Activated CD8-positive, alpha-beta memory T cell treated with anti-CD3 and anti-CD28 coated beads, Interleukin-2, amount 50 U/mL, for 24 hours (primary cell): ENCODE measurements at regions not wholly inside any gene's neighbourhood (a gene's known extent, or its start where the extent isn't known, plus 50 kb on each side); places are given as distances from the start of the nearest gene placed in this dataset.
"Not testable (repeated sequence)": the region's sequence is repeated elsewhere in the genome, so short reads cannot be mapped to it uniquely, and the experiment has no call there.

Experiments
- DNase-seq: peaks from one replicate; pipeline ENCODE4 v3.0.0-alpha.2; 2020; ENCODE audit errors: extremely low read depth

DNA sequence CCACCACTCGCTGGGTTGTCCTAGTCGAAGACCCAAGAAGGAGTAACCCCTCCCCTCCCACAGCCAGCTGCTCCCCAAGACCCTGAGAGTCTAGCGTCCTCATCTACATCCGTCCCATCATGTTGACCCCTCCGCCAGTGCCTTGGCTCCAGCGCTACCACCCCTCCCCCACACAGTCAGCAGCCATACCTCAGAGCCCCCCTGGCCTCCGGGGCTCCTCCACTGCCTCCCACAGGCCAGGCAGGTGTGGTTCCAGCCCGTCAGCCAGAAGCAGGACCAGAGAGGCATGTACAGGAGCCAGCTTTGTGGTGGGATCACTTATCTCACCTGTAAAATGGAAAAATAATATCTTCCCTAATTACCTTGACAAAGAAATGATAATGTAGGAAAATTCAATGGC, 51.5 kb upstream of the PHF21B start:
- no peak for DNase-seq

DNA sequence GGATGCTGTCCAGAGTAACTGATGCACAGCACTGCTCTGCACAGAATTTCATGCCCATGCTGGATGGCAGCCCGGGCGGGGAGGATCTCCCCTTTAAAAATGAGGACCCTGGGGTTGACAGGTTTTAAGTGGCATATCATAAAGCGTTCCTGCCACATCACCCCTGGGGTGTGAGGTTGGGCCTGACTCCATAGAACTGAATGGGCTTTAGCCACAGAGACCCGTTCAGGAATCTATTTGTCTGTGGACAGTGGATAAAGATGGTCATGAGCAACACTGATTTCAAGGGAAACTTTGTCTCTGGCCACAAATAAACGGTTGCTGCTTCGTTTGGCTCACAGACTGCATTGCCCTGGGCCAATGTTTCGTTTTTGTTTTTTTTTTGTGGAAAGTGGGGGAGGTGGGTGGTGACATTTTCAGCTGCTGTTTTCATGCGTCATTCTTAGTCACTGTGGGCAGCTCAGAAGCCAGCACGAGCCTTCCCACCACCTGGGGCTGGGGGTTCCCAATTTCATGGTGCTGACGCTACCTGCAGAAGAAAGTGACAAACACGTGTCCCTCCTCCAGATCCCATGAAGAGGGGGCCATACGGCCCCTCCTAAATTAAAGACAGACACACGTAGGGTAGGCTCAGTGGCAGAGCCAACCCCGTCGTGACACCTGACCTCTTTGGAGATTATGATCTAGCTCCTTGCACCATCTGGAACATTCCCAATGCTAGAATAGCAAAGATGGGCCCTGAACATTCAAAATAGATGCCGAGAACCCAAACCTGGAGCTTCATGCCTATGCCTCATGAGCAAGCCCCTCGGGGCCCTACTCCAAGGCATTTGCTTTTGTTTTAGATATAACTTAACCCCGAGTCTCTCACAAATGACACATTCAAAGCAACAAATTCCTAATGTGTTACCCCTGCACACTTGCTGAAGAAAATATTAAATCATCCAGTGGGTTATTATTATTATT, 54.8 kb upstream of the PHF21B start:
- DNase-seq, result peak; percentile 27

DNA sequence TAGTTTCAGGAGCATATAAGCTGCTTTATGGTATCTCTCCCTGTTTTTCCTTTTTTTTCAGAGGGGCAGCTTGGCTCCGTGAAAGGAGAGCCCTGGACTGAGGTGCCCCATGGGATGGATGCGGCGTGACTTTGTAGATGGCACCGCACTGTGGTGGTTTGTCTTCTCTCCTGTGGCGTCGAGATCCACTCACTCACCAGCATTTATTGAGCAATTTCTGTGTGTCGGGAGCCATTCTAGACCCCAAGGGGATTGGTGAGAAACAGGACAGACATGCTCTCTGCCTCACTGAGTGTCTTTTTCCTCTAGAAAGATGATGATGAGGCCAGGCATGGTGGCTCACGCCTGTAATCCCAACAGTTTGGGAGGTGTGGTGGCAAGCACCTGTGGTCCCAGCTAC, 55.9 kb upstream of the PHF21B start:
- no peak for DNase-seq

DNA sequence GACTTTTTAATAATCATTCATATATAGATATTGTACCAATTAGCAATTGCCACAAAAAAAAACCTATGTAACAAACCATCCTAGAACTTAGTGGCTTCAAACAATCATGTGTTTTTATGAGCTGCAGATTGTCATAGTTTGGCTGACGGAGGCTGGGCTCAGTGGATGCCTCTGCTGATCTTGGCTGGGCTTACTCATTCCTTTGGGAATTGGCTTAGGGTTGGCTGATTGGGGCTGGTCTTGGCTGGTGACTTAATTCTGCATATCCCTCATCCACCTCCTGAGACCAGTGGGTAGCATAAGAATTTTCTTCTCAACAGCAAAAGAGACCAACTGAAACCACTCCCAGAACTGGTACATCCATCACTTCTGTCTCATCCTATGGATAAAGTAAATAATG, 57.9 kb upstream of the PHF21B start:
- no peak for DNase-seq

DNA sequence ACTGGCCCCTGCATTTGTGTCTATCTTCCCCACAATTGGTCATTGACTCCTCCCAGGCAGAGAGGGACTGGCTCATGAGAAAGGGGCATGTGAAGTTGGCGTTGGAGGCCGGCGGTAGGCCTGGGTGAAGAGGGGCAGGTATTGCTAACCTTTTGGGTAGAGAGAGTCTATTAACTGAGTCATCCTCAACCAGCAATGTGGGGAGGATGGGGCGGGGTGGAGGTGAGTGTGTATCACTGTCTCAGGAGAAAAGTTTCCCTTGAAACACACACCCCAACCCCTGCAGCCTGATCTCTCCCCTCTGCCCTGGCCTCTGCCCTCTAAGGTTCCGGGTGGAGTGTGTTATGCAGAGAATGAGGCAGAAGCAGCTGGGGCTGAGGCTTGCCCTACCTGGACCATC, 60.1 kb upstream of the PHF21B start:
- no peak for DNase-seq

DNA sequence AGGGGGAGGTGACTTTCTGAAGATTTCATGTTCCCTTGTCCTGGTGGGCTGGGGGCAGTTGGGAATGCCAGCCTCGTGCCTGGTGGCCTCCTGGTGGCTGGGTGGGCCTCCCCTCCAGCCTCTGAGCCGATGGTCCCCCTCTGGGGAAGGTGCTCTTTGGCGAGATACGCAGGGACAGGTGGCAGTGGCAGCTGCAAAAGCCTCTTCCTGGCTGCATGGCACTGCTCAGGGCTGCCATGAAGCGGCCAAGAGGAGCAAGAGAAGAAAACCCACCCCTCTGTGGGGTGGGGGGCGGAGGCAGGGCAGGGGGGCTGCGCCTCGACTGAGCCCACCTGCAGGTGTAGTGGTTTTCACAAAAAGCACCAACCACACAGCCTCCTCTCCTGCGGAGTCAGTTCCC, 61.8 kb upstream of the PHF21B start:
- DNase-seq, result no peak

DNA sequence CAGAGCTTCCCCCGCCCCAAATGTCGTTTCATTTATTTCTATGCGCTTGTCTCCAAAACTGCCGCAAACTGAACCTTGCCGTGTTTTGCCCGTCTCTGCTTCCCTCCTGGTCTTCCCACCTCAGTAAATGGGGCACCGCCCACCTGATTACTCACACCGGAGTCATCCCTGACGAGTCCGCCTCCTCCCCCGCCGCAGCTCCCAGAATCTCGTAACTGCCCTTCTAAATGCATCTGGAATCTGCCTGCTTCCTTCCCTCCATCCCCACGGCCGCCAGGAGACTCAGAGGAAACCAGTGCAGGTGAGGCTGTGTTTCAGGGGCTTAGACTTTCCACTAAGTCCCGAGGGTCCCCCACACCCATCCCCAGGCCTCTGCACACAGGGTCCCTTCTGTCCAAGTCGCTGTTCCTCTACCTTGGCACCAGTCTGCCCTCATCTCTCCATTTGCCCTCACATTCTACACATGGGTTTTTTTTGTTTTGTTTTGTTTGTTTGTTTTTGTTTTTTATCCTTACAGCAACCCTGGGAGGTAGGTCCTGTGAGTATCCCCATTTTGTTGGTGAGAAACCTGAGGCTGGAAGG, 62.6 kb upstream of the PHF21B start:
- no peak for DNase-seq

DNA sequence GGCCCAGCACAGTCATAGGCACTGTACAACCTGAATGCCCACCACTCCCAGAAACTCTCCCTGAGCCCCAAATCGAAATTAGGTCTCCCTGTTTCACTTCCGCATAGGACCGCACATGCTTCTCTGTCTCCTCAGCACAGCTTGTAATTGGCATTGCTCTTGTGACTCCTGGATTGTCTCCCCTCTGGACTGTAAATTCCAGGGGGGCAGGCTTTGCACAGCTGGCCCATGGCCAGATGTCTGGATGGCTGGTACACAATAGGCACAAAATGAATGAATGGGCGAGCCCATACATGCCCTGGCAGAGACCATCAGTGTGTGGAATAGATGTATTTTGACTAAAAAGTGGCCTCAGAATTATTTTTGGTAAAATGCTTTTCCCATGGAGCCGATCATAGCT, 63.3 kb upstream of the PHF21B start:
- no peak for DNase-seq

DNA sequence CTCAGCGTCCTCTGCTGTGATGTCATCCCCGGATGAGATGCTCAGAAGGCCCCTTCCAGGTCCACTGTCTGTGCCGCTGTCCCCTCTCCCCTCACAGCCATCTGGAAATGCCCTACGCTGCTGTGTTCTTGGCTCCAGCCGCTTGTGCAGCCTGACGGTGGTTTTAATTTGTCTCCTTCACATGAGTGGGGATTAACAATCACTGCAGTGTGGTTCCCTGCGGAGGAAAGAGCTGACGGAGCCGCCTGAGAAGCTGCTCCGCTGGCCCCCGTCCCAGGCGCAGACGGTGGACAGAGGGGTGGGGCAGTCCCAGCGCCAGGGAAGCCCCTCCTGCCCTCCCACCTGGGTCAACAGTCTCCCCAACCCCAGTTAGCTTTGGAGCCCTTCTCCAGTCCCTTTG, 67.5 kb upstream of the PHF21B start:
- no peak for DNase-seq

DNA sequence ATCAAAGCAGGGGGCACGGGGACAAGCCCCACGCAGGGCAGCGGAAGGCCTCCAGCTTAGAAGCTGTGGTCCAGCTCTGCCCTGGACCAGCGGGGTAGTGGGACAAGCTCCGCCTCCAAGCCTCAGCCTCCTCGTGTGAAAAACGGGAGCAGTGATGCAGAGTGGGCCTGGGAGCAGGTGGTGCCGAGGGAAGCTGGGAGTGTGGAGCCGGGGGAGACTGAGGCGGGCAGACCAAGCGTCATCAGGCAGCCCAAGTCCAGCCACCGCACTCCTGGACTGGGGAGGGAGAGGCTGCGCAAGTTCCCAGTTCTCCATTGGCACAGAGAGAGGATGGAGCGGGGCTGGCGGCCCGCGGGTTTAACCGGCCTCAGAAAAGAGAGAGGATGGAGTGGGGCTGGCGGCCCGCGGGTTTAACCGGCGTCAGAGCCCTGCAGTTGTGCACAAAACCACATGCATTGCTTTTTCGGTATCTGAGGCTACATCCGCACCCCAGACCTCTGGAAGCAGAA, 68.1 kb upstream of the PHF21B start:
- no peak for DNase-seq

DNA sequence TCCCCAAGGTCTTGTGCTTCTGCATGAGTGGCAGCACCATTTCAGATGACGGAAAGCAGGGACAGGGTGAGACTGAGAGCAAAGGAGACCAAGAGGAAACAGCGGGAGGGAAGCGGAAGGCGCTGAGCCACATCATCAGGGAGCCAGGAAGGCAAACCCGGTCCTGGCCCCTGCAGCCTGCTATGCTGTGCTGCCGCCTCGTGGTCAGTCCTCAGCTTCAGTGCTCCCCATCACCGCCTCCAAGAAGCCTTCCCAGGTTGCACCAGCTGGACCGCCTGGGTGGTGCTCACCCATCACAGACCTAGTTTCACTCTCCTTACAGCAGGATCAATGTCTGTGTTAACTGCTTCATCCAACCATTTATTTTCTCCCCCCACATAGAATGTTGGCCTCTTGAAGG, 73.0 kb upstream of the PHF21B start:
- DNase-seq, result no peak

DNA sequence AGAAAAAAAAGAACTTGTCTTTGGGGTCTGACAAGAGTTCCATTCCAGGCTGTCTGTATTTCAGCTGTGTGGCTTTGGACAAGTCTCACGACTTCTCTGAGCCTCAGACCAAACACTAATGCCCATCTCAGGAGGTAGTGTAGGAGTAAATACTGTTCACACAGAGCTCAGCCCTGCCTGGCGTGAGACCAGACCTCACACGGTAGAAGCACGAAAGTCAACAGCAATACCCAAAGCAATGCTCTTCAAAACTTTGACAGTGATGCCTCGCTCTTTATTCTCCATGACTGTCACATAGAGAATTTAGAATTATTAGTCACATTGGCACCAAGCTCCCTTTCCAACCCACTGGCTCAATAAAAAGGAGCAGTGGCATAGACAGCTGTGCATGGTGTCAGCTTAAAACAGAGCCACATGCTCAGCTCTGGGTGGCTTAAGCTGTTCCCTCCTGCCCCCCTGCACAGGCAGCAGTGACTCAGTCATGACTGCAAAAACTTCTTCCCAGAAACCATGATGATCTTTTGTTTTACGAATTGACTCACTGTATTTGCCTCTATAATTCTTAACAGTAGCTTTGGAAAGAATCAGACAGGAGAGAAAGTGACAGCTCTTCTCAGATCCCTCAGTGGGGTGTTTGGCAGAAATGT, 74.0 kb upstream of the PHF21B start:
- DNase-seq, result no peak

DNA sequence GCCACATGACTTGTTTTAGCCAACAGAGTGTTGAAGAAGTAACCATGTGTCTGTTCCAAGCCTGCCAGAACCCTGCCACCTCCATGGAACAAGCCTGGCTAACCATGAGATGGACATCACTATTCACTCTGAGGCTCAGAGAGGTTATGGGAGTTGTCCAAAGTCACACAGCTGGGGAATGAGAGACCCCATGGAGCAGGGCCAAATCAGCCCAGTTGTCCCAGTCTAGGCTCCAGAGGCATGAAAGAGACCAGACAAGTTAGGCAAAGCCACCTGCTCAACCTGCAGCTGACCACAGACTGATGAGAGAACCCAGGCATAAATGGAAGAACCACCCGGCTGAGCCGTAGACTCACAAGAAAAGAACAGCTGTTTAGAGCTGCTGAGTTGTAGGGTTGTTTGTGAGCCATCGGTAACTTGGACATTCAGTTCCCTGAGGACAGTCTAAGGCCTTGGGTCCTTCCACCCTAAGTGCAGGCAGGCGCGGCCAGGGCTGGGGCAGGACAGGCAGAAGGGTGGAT, 74.7 kb upstream of the PHF21B start:
- no peak for DNase-seq

DNA sequence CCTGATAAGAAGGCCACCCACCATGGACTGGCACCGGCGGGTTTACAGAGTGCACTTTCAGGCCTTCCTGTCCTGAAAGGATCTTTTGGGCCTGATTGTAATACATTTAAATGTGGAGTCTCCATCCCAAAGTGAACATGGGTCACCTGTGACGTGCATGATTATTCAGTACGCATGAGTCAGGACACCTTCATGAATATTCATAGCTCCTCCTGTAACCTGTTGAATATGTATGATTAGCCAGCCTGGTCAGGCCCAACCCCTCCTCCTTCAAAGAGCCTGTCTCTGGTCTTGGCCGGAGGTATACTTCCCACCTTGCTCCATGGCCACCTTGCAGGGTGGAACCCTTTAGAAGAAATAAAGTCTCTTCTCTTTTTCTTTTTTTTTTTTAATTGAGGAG, 75.9 kb upstream of the NUP50 start:
- DNase-seq, result no peak

DNA sequence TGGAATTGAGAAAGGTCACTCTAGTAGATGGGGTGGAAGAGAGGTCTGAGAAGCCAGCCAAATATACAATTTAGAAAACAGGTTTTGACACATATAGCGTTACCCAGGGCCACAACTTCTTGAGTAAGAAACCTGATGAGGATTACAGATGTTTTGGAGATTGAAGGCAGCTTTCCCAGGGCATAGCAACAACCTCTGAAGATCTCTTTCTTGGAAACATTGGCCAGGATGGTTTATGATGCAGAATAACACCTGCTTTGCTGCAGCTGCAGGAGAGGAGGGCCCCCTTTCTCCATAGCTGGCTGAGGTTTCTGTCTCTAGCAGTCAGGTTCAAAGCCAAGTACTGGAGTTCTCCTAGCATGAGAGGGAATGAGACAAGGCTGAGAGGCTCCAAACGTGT, 75.1 kb upstream of the NUP50 start:
- no peak for DNase-seq

DNA sequence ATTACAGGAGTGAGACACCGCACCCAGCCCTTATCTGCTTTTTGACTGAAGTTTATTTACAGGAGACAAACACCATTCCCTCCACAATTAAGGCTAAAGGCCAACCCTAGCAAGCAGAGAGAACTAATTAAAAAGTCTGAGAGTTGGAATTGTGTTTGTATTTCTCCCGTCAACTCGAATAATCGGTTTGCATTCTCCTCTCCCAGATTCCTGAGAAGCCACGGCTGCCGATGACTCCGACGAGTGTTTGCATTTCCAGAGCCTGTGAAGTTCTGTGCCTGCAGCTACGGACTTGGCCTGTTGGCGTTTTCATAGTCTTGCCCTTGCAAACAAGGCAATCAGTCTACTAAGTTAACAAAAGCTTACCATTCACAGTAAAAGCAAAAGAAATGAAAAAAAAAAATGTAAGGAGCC, 73.2 kb upstream of the NUP50 start:
- DNase-seq, result no peak

DNA sequence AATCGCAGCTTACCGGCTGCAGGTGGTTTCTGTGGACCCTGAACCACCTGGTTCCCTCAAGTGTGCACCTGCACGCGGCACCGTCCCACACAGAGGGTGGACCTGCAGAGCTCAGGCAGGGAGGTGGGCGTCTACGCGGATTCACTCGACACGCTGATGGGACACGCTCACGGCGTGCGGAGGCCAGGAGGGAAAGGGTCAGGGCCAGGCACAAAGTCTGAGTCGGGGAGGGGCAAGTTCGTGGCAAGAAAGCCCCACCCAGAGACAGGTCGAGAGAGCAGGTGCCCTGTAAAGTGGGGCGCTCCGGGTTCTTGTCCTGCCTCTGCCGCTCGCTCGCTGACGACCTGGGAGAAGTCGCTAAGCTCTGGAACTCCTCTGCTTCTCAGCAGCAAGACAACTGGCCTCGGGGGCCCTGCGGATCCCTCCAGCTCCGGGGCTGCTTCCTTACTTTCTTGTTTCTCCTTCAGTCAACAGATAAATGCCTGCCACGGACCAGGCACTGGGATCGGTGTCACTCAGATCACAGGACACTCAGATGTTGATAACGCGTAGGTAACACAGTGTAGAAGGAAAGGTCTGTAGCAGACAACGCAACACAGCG, 72.4 kb upstream of the NUP50 start:
- no peak for DNase-seq

DNA sequence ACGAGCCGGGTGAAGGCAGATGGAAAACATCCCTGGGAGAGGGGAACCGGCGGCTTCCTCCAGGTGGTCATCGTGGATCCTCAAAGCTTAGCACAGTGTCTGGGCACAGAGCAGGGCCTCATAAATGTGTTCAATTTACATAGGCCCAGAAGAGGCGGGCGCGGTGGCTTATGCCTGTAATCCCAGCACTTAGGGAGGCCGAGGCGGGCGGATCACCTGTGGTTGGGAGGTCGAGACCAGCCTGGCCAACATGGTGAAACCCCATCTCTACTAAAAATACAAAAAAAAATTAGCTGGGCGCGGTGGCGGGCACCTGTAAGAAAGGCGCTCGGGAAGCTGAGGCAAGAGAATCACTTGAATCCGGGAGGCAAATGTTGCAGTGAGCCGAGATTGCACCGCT, 71.8 kb upstream of the NUP50 start:
- DNase-seq, result not testable (repeated sequence)

DNA sequence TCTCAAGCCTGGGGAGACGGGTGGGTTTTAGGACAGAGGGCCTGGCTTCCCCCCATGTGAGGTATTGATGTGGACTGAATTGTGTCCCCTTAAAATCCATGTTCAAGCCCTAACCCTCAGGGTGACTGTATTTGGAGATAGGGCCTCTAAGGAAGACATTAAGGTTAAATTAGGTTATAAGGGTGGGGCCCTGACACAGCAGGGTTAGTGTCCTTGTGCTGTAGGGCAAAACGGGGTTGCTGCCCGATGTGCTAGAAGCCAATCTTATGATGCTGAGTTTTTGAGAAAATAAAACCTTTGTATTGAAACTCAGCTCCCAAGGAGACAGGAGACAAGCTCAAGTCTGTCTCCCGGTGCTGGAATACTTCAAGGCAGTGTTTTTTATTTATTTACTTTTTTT, 71.1 kb upstream of the NUP50 start:
- no peak for DNase-seq

DNA sequence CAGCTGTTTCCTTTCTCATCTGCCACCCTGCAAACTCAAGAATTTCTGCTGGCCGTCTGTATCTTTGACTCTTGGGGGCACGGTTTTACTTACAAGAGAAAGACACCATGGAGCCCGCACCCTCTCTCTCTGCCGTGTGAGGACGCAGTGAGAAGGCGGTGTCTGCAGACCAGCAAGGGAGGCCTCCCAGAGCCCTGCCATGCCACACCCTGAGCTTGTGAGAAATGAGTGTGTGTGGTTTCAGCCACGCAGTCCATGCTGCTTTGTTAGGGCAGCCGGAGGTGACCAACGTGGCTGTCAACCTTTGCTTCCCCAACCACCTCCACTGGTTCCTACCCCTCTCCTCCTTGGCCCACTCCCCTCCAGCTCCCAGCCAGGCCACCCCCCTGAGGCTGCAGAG, 70.1 kb upstream of the NUP50 start:
- DNase-seq, result no peak

DNA sequence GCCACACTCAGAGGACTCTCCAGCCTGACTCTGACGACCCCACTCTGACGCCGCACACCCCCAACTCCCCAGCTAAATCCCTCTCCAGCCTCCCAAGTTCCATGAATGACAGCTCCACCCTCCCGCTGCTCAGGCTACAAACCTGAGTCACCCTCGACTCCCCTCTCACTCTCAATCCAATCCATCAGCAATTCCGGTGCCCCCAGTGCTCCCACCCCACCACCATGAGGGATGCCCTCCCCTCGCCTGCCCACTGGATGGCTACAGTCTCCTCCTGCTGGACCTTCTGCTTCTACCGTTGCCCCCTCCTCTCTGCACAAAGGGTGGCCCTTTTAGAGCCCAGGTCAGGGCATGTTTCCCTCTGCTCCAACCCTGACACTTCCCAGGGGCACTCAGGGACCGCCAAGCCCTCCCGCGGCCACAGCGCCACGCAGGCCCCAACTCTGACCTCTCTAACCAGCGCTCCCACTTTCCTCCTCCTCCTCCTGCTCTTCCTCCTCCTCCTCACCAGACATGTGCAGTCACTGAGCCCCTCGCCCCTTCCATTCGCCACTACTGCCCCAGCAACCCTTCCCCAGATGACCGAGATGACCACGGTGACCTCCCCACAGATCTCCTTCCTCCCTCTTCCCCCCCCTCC, 69.5 kb upstream of the NUP50 start:
- no peak for DNase-seq

DNA sequence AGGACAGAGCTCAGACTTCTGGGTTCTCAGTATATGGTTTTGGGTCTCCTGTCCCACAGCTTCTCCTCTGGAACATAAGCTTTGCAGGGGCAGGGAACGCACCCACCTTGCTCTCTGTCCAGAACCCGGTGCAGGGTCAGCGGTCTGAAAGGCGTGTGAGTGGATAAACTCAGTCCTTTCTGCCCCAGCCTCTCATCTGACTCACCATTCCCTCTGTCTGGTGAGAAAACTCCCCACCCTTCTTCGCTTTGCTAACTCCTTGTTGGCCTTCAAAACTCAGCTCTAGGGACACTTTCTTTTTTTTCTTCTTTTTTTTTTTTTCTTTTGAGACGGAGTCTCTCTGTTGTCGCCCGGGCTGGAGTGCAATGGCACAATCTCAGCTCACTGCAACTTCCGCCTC, 68.9 kb upstream of the NUP50 start:
- DNase-seq, result no peak
